Neural crest cell (in vitro differentiated cells): ENCODE measurements at regions not wholly inside any gene's neighbourhood (a gene's known extent, or its start where the extent isn't known, plus 50 kb on each side); places are given as distances from the start of the nearest gene placed in this dataset.
"Not testable (repeated sequence)": the region's sequence is repeated elsewhere in the genome, so short reads cannot be mapped to it uniquely, and the experiment has no call there.

ENCODE experiments used
- DNase-seq: peaks from one replicate; pipeline ENCODE4 v3.0.0; 2021; ENCODE audit warnings: low read depth, mixed read lengths, low spot score
- H3K27ac Mint-ChIP-seq: one replicate; pipeline ENCODE4 v1.8.0; 2021; ENCODE audit warnings: mild to moderate bottlenecking, mixed read lengths; ENCODE audit not compliant: unreplicated experiment
- H3K27me3 Mint-ChIP-seq: 2 replicates; pipeline ENCODE4 v1.8.0; 2021; ENCODE audit warnings: low read depth, mild to moderate bottlenecking, mixed read lengths
- H3K36me3 Mint-ChIP-seq: 2 replicates; pipeline ENCODE4 v1.8.0; 2021; ENCODE audit warnings: low read depth, mild to moderate bottlenecking, mixed read lengths
- H3K4me1 Mint-ChIP-seq: 2 replicates; pipeline ENCODE4 v1.8.0; 2021; ENCODE audit warnings: mixed read lengths
- H3K4me3 Mint-ChIP-seq: one replicate; pipeline ENCODE4 v1.8.0; 2021; ENCODE audit warnings: mild to moderate bottlenecking, mixed read lengths
- H3K9me3 Mint-ChIP-seq: 2 replicates; pipeline ENCODE4 v1.8.0; 2021; ENCODE audit warnings: mixed read lengths
- TF ChIP-seq, protein P1 (sequence below): fragments of 200-600 bp; sonication (generic); conservative IDR thresholded peaks from 2 replicates; pipeline ENCODE4 v1.5.0; 2021; ENCODE audit warnings: antibody characterized with exemption, mild to moderate bottlenecking

DNA sequence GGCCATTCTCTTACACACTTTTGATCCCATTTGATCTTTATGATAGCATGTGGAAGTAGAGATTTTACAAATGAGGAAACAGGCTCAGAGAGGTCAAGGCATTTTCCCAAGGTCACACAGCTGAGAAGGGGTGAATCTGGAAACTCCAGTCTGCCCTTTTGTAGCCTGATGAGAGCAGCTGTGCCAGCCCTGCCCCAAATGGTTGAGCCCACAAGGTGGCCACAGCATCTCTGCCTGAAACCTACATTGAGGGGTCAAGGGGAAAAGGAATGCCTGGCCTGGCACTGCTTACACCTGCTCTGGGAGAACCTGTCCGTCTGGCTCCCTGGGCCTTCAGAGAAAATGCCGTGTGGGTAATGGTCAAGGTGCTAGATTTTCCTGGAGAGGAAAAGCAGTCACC, 200.2 kb upstream of the LINGO1 start:
- no peaks in the 10 kb centered on the region for H3K36me3 Mint-ChIP-seq
- peaks cover 25% of the 10 kb centered on the region for H3K4me1 Mint-ChIP-seq
- no peaks in the 10 kb centered on the region for H3K27me3 Mint-ChIP-seq
- H3K27ac Mint-ChIP-seq = no peak overlapping the region
- H3K9me3 Mint-ChIP-seq = no peaks in the 10 kb centered on the region
- no peak overlapping the region for H3K4me3 Mint-ChIP-seq
- TF ChIP-seq, protein P1, sequence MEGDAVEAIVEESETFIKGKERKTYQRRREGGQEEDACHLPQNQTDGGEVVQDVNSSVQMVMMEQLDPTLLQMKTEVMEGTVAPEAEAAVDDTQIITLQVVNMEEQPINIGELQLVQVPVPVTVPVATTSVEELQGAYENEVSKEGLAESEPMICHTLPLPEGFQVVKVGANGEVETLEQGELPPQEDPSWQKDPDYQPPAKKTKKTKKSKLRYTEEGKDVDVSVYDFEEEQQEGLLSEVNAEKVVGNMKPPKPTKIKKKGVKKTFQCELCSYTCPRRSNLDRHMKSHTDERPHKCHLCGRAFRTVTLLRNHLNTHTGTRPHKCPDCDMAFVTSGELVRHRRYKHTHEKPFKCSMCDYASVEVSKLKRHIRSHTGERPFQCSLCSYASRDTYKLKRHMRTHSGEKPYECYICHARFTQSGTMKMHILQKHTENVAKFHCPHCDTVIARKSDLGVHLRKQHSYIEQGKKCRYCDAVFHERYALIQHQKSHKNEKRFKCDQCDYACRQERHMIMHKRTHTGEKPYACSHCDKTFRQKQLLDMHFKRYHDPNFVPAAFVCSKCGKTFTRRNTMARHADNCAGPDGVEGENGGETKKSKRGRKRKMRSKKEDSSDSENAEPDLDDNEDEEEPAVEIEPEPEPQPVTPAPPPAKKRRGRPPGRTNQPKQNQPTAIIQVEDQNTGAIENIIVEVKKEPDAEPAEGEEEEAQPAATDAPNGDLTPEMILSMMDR = no peak
- no peak for DNase-seq

DNA sequence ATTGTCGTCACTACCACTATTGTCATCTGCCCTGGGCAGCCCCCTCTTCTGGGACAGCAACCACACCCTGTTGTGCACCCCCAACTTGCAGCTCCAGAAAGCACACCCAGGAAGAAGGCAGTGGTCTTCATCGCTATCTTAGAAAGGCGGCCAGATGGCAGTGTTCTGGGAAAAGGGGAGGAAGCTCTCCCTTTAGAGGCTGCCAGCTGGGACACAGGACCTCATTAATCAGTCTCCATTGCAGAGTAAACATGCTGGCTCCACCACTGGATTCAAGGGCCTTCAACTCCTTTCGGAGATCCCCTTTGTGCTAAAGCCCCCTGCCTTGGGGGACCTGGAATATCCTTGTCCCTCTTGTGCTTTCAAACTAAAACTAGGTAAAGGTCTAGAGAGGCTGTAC, 199.3 kb upstream of the LINGO1 start:
- Mint-ChIP-seq H3K4me3 (no peak overlapping the region), H3K36me3 (no peaks in the 10 kb centered on the region), H3K27ac (no peak overlapping the region), H3K9me3 (no peaks in the 10 kb centered on the region), H3K4me1 (peaks cover 25% of the 10 kb centered on the region), H3K27me3 (no peaks in the 10 kb centered on the region)
- no peak for DNase-seq
- TF ChIP-seq, protein P1 = no peak

DNA sequence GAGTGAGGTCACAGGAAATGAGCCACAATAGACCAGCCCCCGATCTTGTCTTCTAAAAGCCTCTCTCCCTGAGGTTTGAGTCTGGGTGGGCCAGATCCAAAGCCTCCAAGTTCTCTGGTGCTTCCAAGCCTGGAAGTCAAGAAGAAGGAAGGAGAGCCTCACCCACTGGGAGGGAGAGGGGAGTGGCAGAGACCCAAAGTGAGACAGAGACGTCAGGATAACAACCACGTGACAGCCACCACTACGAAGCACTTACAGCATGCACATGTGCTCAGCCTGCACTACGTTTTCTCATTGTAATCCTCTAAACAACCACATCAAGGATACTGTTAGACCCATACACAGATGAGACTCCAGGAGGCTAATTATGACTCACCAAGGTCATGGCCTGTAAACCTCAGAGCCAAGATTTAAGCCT, 197.3 kb upstream of the LINGO1 start:
- Mint-ChIP-seq H3K36me3 (no peaks in the 10 kb centered on the region), H3K9me3 (no peaks in the 10 kb centered on the region), H3K4me3 (no peak overlapping the region), H3K27ac (peak overlapping the region; percentile 85), H3K4me1 (peaks cover 20% of the 10 kb centered on the region), H3K27me3 (no peaks in the 10 kb centered on the region)
- no peak for DNase-seq
- TF ChIP-seq, protein P1 = no peak

DNA sequence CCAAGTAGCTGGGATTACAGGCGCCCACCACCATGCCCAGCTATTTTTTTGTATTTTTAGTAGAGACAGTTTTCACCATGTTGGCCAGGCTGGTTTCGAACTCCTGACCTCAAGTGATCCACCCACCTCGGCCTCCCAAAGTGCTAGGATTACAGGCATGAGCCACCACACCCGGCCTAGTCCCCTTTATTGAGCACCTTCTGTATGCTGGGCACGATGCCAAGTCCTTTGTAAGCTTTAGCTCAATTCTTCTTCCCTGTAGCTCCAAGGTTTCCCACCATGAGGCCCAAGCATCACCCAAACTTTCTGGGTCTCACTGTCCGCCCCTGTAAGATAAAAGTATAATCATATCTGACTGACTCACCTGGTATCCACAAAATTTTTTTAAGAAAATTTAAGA, 196.6 kb upstream of the LINGO1 start:
- H3K27ac Mint-ChIP-seq, H3K9me3 Mint-ChIP-seq, H3K36me3 Mint-ChIP-seq, DNase-seq, H3K4me3 Mint-ChIP-seq, H3K27me3 Mint-ChIP-seq: not testable (repeated sequence)
- H3K4me1 Mint-ChIP-seq = peaks cover 21% of the 10 kb centered on the region

DNA sequence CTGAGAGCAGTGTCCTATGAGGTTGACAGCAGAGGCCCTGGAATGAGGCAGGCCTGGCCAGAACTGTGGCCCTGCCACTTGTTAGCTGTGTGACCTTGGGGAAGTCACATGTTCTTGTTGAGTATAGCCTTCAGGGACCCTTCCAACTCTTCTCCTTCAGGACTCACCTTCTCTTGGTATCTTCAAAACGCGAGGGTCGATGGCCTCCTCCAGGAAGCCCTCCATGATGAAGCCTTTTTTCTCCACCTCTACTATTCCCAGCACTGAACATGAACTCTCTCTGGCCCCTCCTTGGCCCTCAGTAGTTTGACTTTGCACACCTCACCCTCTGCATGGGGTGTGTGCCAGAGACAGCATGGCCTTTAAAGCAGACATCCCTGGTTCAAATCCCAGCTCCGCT, 195.1 kb upstream of the LINGO1 start:
- no peak for DNase-seq
- Mint-ChIP-seq H3K27ac (no peak overlapping the region), H3K27me3 (peaks cover 11% of the 10 kb centered on the region), H3K4me1 (peaks cover 29% of the 10 kb centered on the region), H3K36me3 (no peaks in the 10 kb centered on the region), H3K4me3 (no peak overlapping the region), H3K9me3 (no peaks in the 10 kb centered on the region)
- TF ChIP-seq, protein P1 = no peak

DNA sequence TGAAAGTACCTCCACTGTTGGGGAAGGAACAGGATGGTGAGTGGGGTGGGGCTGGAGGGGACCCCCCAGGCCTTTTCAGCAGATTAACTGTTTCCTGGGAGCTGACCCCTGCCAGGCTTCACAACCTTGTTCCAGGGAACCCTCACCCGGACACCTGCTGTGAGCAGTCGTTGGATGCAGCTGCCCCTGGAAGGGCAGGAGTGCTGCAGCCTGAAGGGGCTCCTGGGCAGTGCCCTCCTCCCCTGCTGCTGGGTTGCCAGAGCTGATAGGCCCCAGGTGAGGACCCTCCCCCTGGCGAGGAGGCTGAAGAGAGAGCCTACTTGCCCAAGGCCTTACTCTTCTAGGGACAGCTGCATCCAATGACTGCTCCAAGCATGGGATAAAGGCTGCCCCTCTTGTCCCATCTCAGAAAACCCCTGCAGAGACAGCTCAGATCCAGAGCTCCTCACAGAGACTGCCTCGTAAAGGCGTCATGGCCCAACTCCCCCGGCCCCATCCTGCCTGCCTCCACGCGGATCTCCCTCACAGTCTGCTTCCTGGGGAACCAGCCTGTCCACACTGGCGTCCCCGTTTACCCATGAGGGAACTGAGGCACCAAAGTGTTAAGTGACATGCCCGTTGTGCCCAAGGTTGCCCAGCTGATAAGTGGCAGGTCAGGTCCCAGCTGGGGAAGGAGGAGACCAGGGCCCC, 193.4 kb upstream of the LINGO1 start:
- H3K27ac Mint-ChIP-seq = no peak overlapping the region
- H3K4me1 Mint-ChIP-seq = peaks cover 22% of the 10 kb centered on the region
- H3K9me3 Mint-ChIP-seq = no peaks in the 10 kb centered on the region
- H3K4me3 Mint-ChIP-seq = no peak overlapping the region
- TF ChIP-seq, protein P1 = no peak
- H3K36me3 Mint-ChIP-seq = no peaks in the 10 kb centered on the region
- no peak for DNase-seq
- H3K27me3 Mint-ChIP-seq = peaks cover 24% of the 10 kb centered on the region
